Pancreas (tissue), 10 donors: ENCODE measurements at regions not wholly inside any gene's neighbourhood (a gene's known extent, or its start where the extent isn't known, plus 50 kb on each side); places are given as distances from the start of the nearest gene placed in this dataset.
"Not testable (repeated sequence)": the region's sequence is repeated elsewhere in the genome, so short reads cannot be mapped to it uniquely, and the experiment has no call there.

Experiments used
- ATAC-seq, 4 donors: fragments of 200-7000 bp; cut with Tn5 transposase; one replicate each; pipeline versions ENCODE4 v1.8.0 to v1.9.1; 2020; ENCODE audit warnings: mild to moderate bottlenecking in 4 of 4, moderate library complexity in 4 of 4
- DNase-seq, 6 donors: peaks; one replicate each; pipeline ENCODE4 v3.0.0-alpha.2; 2020
- FAIRE-seq: peaks from 2 replicates; lab custom pipeline; 2012; peaks lifted over from hg19 to GRCh38; lab: Jason Lieb, UNC
- H3K27ac ChIP-seq, 4 donors: fragments of 200-600 bp; sonication (generic); 1 replicate in 3 of 4; 2 replicates in 1 of 4; pipeline versions ENCODE4 v1.5.0 to v1.8.0; 2020
- H3K27me3 ChIP-seq, 4 donors: fragments of 200-600 bp; one replicate each; pipeline ENCODE4 v1.8.0; 2021
- H3K36me3 ChIP-seq, 3 donors: fragments of 200-600 bp; sonication (generic) in 1 of 3; one replicate each; pipeline versions ENCODE4 v1.5.0 to v1.8.0; 2020 to 2021
- H3K4me1 ChIP-seq, 3 donors: fragments of 200-600 bp; one replicate each; pipeline ENCODE4 v1.8.0; 2021
- H3K4me3 ChIP-seq, 4 donors: fragments of 200-600 bp; sonication (generic) in 2 of 4; one replicate each; pipeline versions ENCODE4 v1.5.0 to v1.8.0; 2020 to 2021
- H3K9me3 ChIP-seq, 4 donors: fragments of 200-600 bp; one replicate each; pipeline ENCODE4 v1.8.0; 2021
- WGBS, 2 donors: extraction: QIAGEN DNeasy Blood & Tissue Kit; methylation state at CpG; one replicate each; pipeline ENCODE4 v1.1.7; 2013; 5-methylcytosine and 5-hydroxymethylcytosine counted together
- intact Hi-C, 3 donors: fragments of 100-400 bp; cut with DNase I; formaldehyde crosslinking; loops; one replicate each; pipeline versions ENCODE4 v1.11.1 to v1.14.2; 2022
- TF ChIP-seq, protein P1 (sequence below), 4 donors: fragments of 200-600 bp; sonication (generic) in 3 of 4; IDR thresholded peaks; one replicate each; pipeline versions ENCODE4 v1.5.0 to v1.8.0; 2021; ENCODE audit warnings: antibody characterized with exemption in 4 of 4
- donor health status: healthy with polysubstance abuse.
- donor health status: DM: no; HTN: no; CAD: no; lungs with moderate emphysema.
- donor health status: DM: no; HTN: no; CAD: no.
- donor health status: control.
- donor health status: control.
- donor health status: Bipolar disorder and iron deficiency.
- donor health status: DM: yes; HTN: yes; CAD: no.
- donor health status: DM: no; HTN: no; CAD: no.
- donor health status: DM: no; HTN: no; CAD: no.
- donor health status: DM: yes; HTN: yes; CAD: no.

DNA sequence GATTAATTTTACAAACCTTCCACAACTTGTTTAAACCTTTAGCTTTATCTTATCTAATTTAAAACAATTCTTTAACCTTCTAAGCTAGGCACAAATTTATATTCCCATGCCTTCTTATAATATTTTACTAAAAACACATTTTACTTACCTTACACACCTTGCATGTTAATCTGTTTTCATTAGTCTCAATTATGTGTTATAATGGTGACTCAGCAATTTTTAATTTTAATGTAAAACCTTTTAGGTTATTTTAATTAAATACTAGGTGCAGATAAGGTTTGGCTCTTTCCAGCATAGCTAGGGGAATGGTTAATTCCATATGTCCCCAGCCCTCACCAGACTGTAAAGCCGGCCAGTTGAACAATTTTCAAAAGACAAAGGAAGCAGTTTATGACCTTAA lies 264.6 kb upstream of the SGO1 start:
- FAIRE-seq (no peak), ATAC-seq (no peak), DNase-seq (no peak)
- intact Hi-C loops, result no loop called here
- H3K36me3 ChIP-seq, result no peaks in the 10 kb centered on the region
- H3K4me3 ChIP-seq, result no peak overlapping the region
- no peaks in the 10 kb centered on the region for H3K9me3 ChIP-seq
- 60 to 77% methylated on average over 1 of the region's 1 CpG for WGBS, 2 donors
- TF ChIP-seq, protein P1, sequence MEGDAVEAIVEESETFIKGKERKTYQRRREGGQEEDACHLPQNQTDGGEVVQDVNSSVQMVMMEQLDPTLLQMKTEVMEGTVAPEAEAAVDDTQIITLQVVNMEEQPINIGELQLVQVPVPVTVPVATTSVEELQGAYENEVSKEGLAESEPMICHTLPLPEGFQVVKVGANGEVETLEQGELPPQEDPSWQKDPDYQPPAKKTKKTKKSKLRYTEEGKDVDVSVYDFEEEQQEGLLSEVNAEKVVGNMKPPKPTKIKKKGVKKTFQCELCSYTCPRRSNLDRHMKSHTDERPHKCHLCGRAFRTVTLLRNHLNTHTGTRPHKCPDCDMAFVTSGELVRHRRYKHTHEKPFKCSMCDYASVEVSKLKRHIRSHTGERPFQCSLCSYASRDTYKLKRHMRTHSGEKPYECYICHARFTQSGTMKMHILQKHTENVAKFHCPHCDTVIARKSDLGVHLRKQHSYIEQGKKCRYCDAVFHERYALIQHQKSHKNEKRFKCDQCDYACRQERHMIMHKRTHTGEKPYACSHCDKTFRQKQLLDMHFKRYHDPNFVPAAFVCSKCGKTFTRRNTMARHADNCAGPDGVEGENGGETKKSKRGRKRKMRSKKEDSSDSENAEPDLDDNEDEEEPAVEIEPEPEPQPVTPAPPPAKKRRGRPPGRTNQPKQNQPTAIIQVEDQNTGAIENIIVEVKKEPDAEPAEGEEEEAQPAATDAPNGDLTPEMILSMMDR (IDR thresholded peaks at IDR 0.05), result no peak
- H3K27me3 ChIP-seq, result no peaks in the 10 kb centered on the region
- no peaks in the 10 kb centered on the region for H3K4me1 ChIP-seq
- H3K27ac ChIP-seq, result no peak overlapping the region

DNA sequence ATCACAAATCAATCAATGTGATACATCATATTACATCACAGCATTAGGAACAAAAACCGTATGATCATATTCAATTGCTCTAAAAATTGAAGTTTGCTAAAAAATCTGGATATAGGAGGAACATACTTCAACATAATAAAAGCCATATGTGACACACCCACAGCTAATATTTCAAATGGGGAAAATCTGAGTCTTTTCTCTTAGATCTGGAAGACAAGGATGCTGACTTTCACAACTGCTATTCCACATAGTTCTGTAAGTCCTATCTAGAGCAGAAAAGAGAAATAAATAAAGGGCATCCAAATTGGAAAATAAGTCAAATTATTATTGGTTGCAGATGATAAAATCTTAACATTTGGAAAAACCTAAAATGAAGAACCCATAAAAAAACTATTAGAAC lies 256.8 kb upstream of the SGO1 start:
- ATAC-seq (no peak), DNase-seq (no peak), FAIRE-seq (no peak)
- H3K36me3 ChIP-seq, result no peaks in the 10 kb centered on the region
- no peaks in the 10 kb centered on the region for H3K27me3 ChIP-seq
- 65 to 75% methylated on average over 1 of the region's 1 CpG for WGBS, 2 donors
- no peak overlapping the region for H3K27ac ChIP-seq
- no peaks in the 10 kb centered on the region for H3K9me3 ChIP-seq
- intact Hi-C loops, result no loop called here
- no peaks in the 10 kb centered on the region for H3K4me1 ChIP-seq
- TF ChIP-seq, protein P1 (IDR thresholded peaks at IDR 0.05), result no peak
- H3K4me3 ChIP-seq, result no peak overlapping the region

DNA sequence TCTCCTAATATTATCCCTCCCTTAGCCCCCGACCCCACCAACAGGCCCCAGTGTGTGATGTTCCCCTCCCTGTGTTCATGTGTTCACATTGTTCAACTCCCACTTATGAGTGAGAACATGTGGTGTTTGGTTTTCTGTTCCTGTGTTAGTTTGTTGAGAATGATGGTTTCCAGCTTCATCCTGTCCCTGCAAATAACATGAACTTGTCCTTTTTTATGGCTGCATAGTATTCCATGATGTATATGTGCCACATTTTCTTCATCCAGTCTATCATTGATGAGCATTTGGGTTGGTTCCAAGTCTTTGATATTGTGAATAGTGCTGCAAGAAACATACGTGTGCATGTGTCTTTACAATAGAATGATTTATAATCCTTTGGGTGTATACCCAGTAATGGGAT lies 241.3 kb upstream of the SGO1 start:
- 53 to 75% methylated on average over 2 of the region's 2 CpGs for WGBS, 2 donors
- H3K36me3 ChIP-seq, DNase-seq, H3K4me3 ChIP-seq, H3K27me3 ChIP-seq, FAIRE-seq, ATAC-seq, H3K9me3 ChIP-seq, H3K4me1 ChIP-seq, intact Hi-C loops, H3K27ac ChIP-seq: not testable (repeated sequence)

DNA sequence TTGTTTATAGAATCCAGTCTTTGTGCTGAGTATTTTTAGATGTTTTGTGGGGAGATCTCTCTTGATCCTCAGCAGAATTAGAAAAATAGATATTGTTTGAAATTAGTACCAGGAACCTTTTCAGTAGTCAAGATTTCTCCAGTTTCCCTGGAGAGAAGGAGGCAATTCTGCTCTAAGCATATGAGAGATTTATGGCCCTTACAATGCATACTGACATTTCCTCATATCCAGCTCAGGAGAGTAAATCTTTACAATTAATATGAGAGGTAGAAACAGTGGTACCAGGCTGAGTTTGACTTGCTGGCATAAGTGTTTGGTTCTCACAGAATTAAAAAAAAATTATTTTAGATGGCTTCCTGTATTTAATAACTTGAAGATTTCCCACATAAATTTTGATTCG lies 239.1 kb upstream of the SGO1 start:
- FAIRE-seq, result no peak

DNA sequence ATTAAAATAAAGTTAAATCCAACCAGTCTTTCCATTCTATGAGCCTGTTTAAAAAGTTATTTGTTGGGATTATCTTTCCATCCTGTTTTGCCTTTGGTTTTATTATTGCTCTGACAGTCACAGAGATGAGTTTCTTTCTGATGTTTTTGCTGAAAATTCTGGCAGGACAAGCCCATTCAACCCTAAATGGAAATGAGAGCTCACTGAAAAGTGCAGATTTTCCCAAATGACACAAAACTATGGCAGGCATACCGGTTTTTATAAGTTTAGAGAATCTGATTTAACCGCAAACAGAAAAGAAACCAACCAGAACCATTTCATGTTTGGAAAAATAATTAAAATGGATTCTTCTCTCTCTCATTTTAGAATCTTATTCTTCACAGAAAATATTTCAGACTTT lies 238.1 kb upstream of the SGO1 start:
- TF ChIP-seq, protein P1 (IDR thresholded peaks at IDR 0.05), result no peak
- DNase-seq, result no peak
- no peak for FAIRE-seq
- H3K4me1 ChIP-seq, result no peaks in the 10 kb centered on the region
- intact Hi-C loops, result no loop called here
- no peaks in the 10 kb centered on the region for H3K9me3 ChIP-seq
- H3K27ac ChIP-seq, result no peak overlapping the region
- WGBS, 2 donors, result 63 to 78% methylated on average over 2 of the region's 2 CpGs
- no peaks in the 10 kb centered on the region for H3K27me3 ChIP-seq
- H3K36me3 ChIP-seq, result no peaks in the 10 kb centered on the region
- ATAC-seq, result no peak
- H3K4me3 ChIP-seq, result no peak overlapping the region

More for the DNA sequence above, 239.1 kb upstream of the SGO1 start:
- no peak overlapping the region for H3K27ac ChIP-seq
- H3K4me3 ChIP-seq, result no peak overlapping the region
- no peak for DNase-seq
- no peaks in the 10 kb centered on the region for H3K36me3 ChIP-seq
- TF ChIP-seq, protein P1 (IDR thresholded peaks at IDR 0.05), result no peak
- no peaks in the 10 kb centered on the region for H3K4me1 ChIP-seq
- 66 to 84% methylated on average over 1 of the region's 1 CpG for WGBS, 2 donors
- H3K27me3 ChIP-seq, result no peaks in the 10 kb centered on the region
- ATAC-seq, result no peak
- intact Hi-C loops, result no loop called here
- H3K9me3 ChIP-seq, result no peaks in the 10 kb centered on the region

DNA sequence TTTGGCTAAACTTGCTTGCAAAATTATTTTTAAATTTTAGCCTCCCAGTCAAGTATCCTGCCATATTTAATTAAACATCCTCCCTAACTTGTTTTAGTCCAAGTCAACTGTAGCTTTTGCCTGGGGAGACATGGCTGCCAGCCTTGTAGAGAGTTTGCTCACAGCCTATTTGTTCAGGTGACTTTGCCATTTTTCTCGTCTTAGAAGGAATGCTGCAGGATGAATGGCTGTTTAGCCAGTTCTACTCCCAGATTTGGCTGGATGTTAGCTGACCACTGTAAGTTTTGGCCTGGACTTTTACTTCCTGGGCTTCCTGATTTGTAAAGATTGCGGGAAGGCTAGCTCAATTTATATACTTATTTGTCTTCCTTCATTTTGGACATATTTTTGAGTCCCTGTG lies 236.4 kb upstream of the SGO1 start:
- no peak for FAIRE-seq
- Histone ChIP-seq H3K4me3 (no peak overlapping the region), H3K27me3 (no peaks in the 10 kb centered on the region), H3K4me1 (no peaks in the 10 kb centered on the region), H3K27ac (no peak overlapping the region), H3K36me3 (no peaks in the 10 kb centered on the region), H3K9me3 (no peaks in the 10 kb centered on the region)
- TF ChIP-seq, protein P1 (IDR thresholded peaks at IDR 0.05), result no peak
- no peak for DNase-seq
- intact Hi-C loops, result no loop called here
- ATAC-seq, result no peak
- WGBS, 2 donors, result 61 to 67% methylated on average over 2 of the region's 2 CpGs
